IMR-90 (cell line): ENCODE measurements at regions not wholly inside any gene's neighbourhood (a gene's known extent, or its start where the extent isn't known, plus 50 kb on each side); places are given as distances from the start of the nearest gene placed in this dataset.

Experiments used
- ATAC-seq: fragments of 200-7000 bp; cut with Tn5 transposase; 2 replicates; pipeline ENCODE4 v1.9.1; 2020; ENCODE audit warnings: low read depth, mild to moderate bottlenecking, moderate library complexity
- BruUV-seq: library from RNA; stranded (reverse); fragments of 400-500 nt; replicated peaks from 2 replicates; lab custom pipeline; 2021; lab: Mats Ljungman, UMichigan
- CTCF ChIA-PET: fragments of 300-600 bp; formaldehyde crosslinking; extraction: SDS; loops from one replicate; lab custom pipeline; 2021; ENCODE audit warnings: antibody characterized with exemption; lab: Yijun Ruan, JAX
- POLR2A ChIA-PET: fragments of 300-600 bp; sonication (Branson Sonifier 250); formaldehyde crosslinking; loops from one replicate; lab custom pipeline; 2022; ENCODE audit warnings: antibody characterized with exemption; ENCODE audit not compliant: unreplicated experiment; lab: Charles Lee
- DNase-seq: peaks from one replicate; pipeline ENCODE4 v3.0.0; 2013
- H2AFZ ChIP-seq: replicated peaks from 2 replicates; pipeline ENCODE3; 2013; ENCODE audit warnings: low read length, mild to moderate bottlenecking; ENCODE audit not compliant: poor library complexity
- H2AK5ac ChIP-seq: 2 replicates; pipeline ENCODE4 v1.6.1; 2013; ENCODE audit warnings: low read depth, low read length, inconsistent platforms
- H2AK9ac ChIP-seq: replicated peaks from 2 replicates; pipeline ENCODE3; 2013; ENCODE audit warnings: mild to moderate bottlenecking, low read depth, low read length, moderate library complexity; ENCODE audit not compliant: poor library complexity
- H2BK120ac ChIP-seq: 2 replicates; pipeline ENCODE4 v1.6.1; 2013; ENCODE audit warnings: low read depth, low read length, inconsistent platforms
- H2BK15ac ChIP-seq: 3 replicates; pipeline ENCODE4 v1.6.1; 2013; ENCODE audit warnings: low read depth, low read length, inconsistent platforms
- H2BK20ac ChIP-seq: 2 replicates; pipeline ENCODE4 v1.6.1; 2013; ENCODE audit warnings: low read depth, mild to moderate bottlenecking, inconsistent platforms, low read length, moderate library complexity
- H2BK5ac ChIP-seq: 2 replicates; pipeline ENCODE4 v1.6.1; 2013; ENCODE audit warnings: mild to moderate bottlenecking, low read depth, low read length, inconsistent platforms; ENCODE audit not compliant: poor library complexity, severe bottlenecking
- H3K14ac ChIP-seq: replicated peaks from 2 replicates; pipeline ENCODE4 v1.6.1; 2013; ENCODE audit warnings: low read depth, low read length, inconsistent platforms
- H3K18ac ChIP-seq: 2 replicates; pipeline ENCODE4 v1.6.1; 2013; ENCODE audit warnings: low read depth, low read length, control low read depth
- H3K23ac ChIP-seq: 2 replicates; pipeline ENCODE4 v1.6.1; 2013; ENCODE audit warnings: low read depth, low read length, inconsistent platforms
- H3K27ac ChIP-seq: 2 replicates; pipeline ENCODE4 v1.5.1; 2013; ENCODE audit warnings: mild to moderate bottlenecking, control low read depth, low read length; ENCODE audit not compliant: insufficient read depth
- H3K27me3 ChIP-seq: 2 replicates; pipeline ENCODE4 v1.6.1; 2013; ENCODE audit warnings: low read length; ENCODE audit not compliant: control insufficient read depth, insufficient read depth
- H3K36me3 ChIP-seq: 2 replicates; pipeline ENCODE4 v1.6.1; 2013; ENCODE audit warnings: low read length, mixed read lengths; ENCODE audit not compliant: control insufficient read depth, insufficient read depth
- H3K4ac ChIP-seq: 2 replicates; pipeline ENCODE4 v1.6.1; 2013; ENCODE audit warnings: low read depth, low read length, inconsistent platforms
- H3K4me1 ChIP-seq: 2 replicates; pipeline ENCODE4 v1.6.1; 2013; ENCODE audit warnings: low read length, mixed read lengths; ENCODE audit not compliant: control insufficient read depth, insufficient read depth
- H3K4me2 ChIP-seq: 2 replicates; pipeline ENCODE4 v1.6.1; 2013; ENCODE audit warnings: low read depth, mild to moderate bottlenecking, control low read depth, low read length, moderate library complexity
- H3K4me3 ChIP-seq: 2 replicates; pipeline ENCODE4 v1.5.1; 2013; ENCODE audit warnings: low read depth, mild to moderate bottlenecking, control low read depth, low read length, moderate library complexity; ENCODE audit not compliant: insufficient read depth
- H3K56ac ChIP-seq: 2 replicates; pipeline ENCODE4 v1.6.1; 2013; ENCODE audit warnings: low read length, inconsistent platforms; ENCODE audit not compliant: insufficient read depth; ENCODE audit errors: extremely low read depth
- H3K79me1 ChIP-seq, 2 experiments: 2 replicates each; pipeline ENCODE4 v1.6.1; 2013; ENCODE audit warnings: low read length in 2 of 2, inconsistent platforms in 1 of 2, low read depth in 1 of 2
- H3K9ac ChIP-seq: 2 replicates; pipeline ENCODE4 v1.6.1; 2013; ENCODE audit warnings: low read depth, low read length, control low read depth
- H3K9me1 ChIP-seq: 2 replicates; pipeline ENCODE4 v1.6.1; 2013; ENCODE audit warnings: low read length, inconsistent platforms; ENCODE audit not compliant: insufficient read depth
- H3K9me3 ChIP-seq: 2 replicates; pipeline ENCODE4 v1.6.1; 2013; ENCODE audit warnings: low read length; ENCODE audit not compliant: control insufficient read depth, insufficient read depth
- H4K20me1 ChIP-seq: 2 replicates; pipeline ENCODE4 v1.6.1; 2013; ENCODE audit warnings: low read length, inconsistent platforms; ENCODE audit not compliant: insufficient read depth
- H4K5ac ChIP-seq: 2 replicates; pipeline ENCODE4 v1.6.1; 2013; ENCODE audit warnings: mild to moderate bottlenecking, low read depth, low read length, control low read depth
- H4K8ac ChIP-seq, 2 experiments: 2 replicates each; pipeline ENCODE4 v1.6.1; 2013; ENCODE audit warnings: low read depth in 2 of 2, low read length in 2 of 2, control low read depth in 1 of 2, inconsistent platforms in 1 of 2
- H4K91ac ChIP-seq: 2 replicates; pipeline ENCODE4 v1.6.1; 2013; ENCODE audit warnings: low read depth, low read length, inconsistent platforms; ENCODE audit not compliant: insufficient read depth
- BHLHE40 ChIP-seq: fragments of 150-350 bp; IDR thresholded peaks from 2 replicates; pipeline ENCODE4 v1.6.1; 2016; ENCODE audit warnings: mild to moderate bottlenecking, low read depth, low read length
- CEBPB ChIP-seq: IDR thresholded peaks from 2 replicates; pipeline ENCODE4 v1.6.1; 2012; ENCODE audit warnings: low read depth, low read length, improper control_type of control experiment
- CHD1 ChIP-seq: IDR thresholded peaks from 2 replicates; pipeline ENCODE4 v1.6.1; 2012; ENCODE audit warnings: low read depth, low read length, improper control_type of control experiment
- FOS ChIP-seq: fragments of 150-350 bp; IDR thresholded peaks from 2 replicates; pipeline ENCODE4 v1.6.1; 2016; ENCODE audit warnings: low read depth, low read length
- MAFK ChIP-seq: IDR thresholded peaks from 2 replicates; pipeline ENCODE4 v1.6.1; 2012; ENCODE audit warnings: low read depth, low read length, improper control_type of control experiment
- MAZ ChIP-seq: IDR thresholded peaks from 2 replicates; pipeline ENCODE4 v1.6.1; 2012; ENCODE audit warnings: low read depth, mild to moderate bottlenecking, low read length, improper control_type of control experiment, moderate library complexity, borderline replicate concordance
- MXI1 ChIP-seq: IDR thresholded peaks from 2 replicates; pipeline ENCODE4 v1.6.1; 2012; ENCODE audit warnings: low read depth, mild to moderate bottlenecking, low read length, moderate library complexity, borderline replicate concordance
- NFE2L2 ChIP-seq: fragments of 150-350 bp; IDR thresholded peaks from 2 replicates; pipeline ENCODE4 v1.6.1; 2016; ENCODE audit warnings: low read depth, mild to moderate bottlenecking, low read length
- POLR2A ChIP-seq: IDR thresholded peaks from 2 replicates; pipeline ENCODE4 v1.6.1; 2012; ENCODE audit warnings: mild to moderate bottlenecking, low read depth, low read length
- RAD21 ChIP-seq: IDR thresholded peaks from 2 replicates; pipeline ENCODE4 v1.6.1; 2012; ENCODE audit warnings: low read length, improper control_type of control experiment
- RCOR1 ChIP-seq: IDR thresholded peaks from 2 replicates; pipeline ENCODE4 v1.6.1; 2012; ENCODE audit warnings: mild to moderate bottlenecking, low read length, improper control_type of control experiment; ENCODE audit not compliant: insufficient replicate concordance
- RFX5 ChIP-seq: IDR thresholded peaks from 2 replicates; pipeline ENCODE4 v1.8.0; 2012; ENCODE audit warnings: low read depth, mild to moderate bottlenecking, low read length, moderate library complexity
- SMC3 ChIP-seq: fragments of 150-350 bp; IDR thresholded peaks from 2 replicates; pipeline ENCODE4 v1.6.1; 2016; ENCODE audit warnings: low read depth, mild to moderate bottlenecking, antibody characterized with exemption, low read length, moderate library complexity
- WGBS, 2 experiments: methylation state at CpG; one replicate each; pipeline versions ENCODE4 v1.1.5 to v1.1.7; 2013; ENCODE audit warnings: missing lambda C conversion rate in 2 of 2; ENCODE audit not compliant: insufficient read length in 1 of 2; ENCODE audit errors: extremely low coverage in 2 of 2; 5-methylcytosine and 5-hydroxymethylcytosine counted together
- dilution Hi-C: fragments of 300-500 bp; cut with HindIII; formaldehyde crosslinking; loops from one replicate; pipeline ENCODE4 v1.14.3; 2018; ENCODE audit warnings: low sequenced_read_pairs; ENCODE audit not compliant: unreplicated experiment
- in situ Hi-C: fragments of 300-500 bp; cut with MboI; formaldehyde crosslinking; loops from 3 replicates; pipeline ENCODE4 v1.14.3; 2019; ENCODE audit warnings: low sequenced_read_pairs, inconsistent platforms, mixed read lengths
- intact Hi-C: fragments of 100-400 bp; cut with micrococcal nuclease; formaldehyde crosslinking; loops from 2 replicates; pipeline ENCODE4 v1.10.0; 2022
- TF ChIP-seq, protein P1 (sequence below): conservative IDR thresholded peaks from 2 replicates; pipeline ENCODE4 v1.5.1; 2012; ENCODE audit warnings: mild to moderate bottlenecking, low read depth, low read length, improper control_type of control experiment
- TF ChIP-seq, protein P2 (sequence below): fragments of 150-350 bp; IDR thresholded peaks from 2 replicates; pipeline ENCODE4 v1.6.1; 2016; ENCODE audit warnings: low read depth, mild to moderate bottlenecking, low read length, moderate library complexity, borderline replicate concordance
- TF ChIP-seq, protein P3 (sequence below): fragments of 150-350 bp; IDR thresholded peaks from 2 replicates; pipeline ENCODE4 v1.6.1; 2017; ENCODE audit warnings: mild to moderate bottlenecking, antibody characterized with exemption, low read length, low read depth

DNA sequence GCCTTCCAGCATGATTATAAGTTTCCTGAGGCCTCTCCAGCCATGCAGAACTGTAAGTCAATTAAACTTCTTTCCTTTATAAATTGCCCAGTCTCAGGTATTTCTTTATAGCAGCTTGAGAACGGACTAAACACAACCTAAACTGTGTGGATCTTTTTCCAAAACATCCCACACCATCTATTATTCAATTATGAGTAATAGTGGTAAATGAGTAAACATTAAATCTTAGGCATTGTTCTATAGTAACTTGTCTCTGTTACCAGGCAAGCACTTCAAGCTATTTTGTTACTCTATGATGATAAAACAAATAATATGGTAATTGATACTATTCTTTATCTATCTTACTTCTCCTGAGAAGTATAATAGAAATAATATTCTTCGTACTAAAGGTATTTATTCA lies 536.9 kb upstream of the CHAC2 start:
- in situ Hi-C loops = no loop called here
- H2AK9ac ChIP-seq = no peak overlapping the region
- H2BK120ac ChIP-seq = no peak overlapping the region
- no peaks in the 10 kb centered on the region for H3K79me1 ChIP-seq
- H3K18ac ChIP-seq = no peak overlapping the region
- intact Hi-C loops = no loop called here
- no peak overlapping the region for H2BK15ac ChIP-seq
- WGBS, 2 experiments = no CpG with 5 or more reads among the region's 2 CpGs
- no peak overlapping the region for H3K14ac ChIP-seq
- H4K20me1 ChIP-seq = no peaks in the 10 kb centered on the region
- no peak overlapping the region for H3K4me2 ChIP-seq
- TF ChIP-seq MAFK = no peak
- TF ChIP-seq POLR2A = no peak
- TF ChIP-seq, protein P1, sequence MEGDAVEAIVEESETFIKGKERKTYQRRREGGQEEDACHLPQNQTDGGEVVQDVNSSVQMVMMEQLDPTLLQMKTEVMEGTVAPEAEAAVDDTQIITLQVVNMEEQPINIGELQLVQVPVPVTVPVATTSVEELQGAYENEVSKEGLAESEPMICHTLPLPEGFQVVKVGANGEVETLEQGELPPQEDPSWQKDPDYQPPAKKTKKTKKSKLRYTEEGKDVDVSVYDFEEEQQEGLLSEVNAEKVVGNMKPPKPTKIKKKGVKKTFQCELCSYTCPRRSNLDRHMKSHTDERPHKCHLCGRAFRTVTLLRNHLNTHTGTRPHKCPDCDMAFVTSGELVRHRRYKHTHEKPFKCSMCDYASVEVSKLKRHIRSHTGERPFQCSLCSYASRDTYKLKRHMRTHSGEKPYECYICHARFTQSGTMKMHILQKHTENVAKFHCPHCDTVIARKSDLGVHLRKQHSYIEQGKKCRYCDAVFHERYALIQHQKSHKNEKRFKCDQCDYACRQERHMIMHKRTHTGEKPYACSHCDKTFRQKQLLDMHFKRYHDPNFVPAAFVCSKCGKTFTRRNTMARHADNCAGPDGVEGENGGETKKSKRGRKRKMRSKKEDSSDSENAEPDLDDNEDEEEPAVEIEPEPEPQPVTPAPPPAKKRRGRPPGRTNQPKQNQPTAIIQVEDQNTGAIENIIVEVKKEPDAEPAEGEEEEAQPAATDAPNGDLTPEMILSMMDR = no peak
- TF ChIP-seq MXI1 = no peak
- TF ChIP-seq BHLHE40 = no peak
- TF ChIP-seq CEBPB = no peak
- TF ChIP-seq, protein P2, sequence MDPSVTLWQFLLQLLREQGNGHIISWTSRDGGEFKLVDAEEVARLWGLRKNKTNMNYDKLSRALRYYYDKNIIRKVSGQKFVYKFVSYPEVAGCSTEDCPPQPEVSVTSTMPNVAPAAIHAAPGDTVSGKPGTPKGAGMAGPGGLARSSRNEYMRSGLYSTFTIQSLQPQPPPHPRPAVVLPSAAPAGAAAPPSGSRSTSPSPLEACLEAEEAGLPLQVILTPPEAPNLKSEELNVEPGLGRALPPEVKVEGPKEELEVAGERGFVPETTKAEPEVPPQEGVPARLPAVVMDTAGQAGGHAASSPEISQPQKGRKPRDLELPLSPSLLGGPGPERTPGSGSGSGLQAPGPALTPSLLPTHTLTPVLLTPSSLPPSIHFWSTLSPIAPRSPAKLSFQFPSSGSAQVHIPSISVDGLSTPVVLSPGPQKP = no peak
- no peak for TF ChIP-seq SMC3
- TF ChIP-seq, protein P3, sequence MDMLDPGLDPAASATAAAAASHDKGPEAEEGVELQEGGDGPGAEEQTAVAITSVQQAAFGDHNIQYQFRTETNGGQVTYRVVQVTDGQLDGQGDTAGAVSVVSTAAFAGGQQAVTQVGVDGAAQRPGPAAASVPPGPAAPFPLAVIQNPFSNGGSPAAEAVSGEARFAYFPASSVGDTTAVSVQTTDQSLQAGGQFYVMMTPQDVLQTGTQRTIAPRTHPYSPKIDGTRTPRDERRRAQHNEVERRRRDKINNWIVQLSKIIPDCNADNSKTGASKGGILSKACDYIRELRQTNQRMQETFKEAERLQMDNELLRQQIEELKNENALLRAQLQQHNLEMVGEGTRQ = no peak
- TF ChIP-seq MAZ = no peak
- TF ChIP-seq RCOR1 = no peak
- no peak for TF ChIP-seq CHD1
- no peak for TF ChIP-seq RFX5
- no peak for TF ChIP-seq RAD21
- TF ChIP-seq NFE2L2 = no peak
- no peak for TF ChIP-seq FOS
- no peak overlapping the region for H2BK20ac ChIP-seq
- H3K4me1 ChIP-seq = no peaks in the 10 kb centered on the region
- H3K9ac ChIP-seq = no peak overlapping the region
- H3K56ac ChIP-seq = no peak overlapping the region
- no peak overlapping the region for H2BK5ac ChIP-seq
- no peaks in the 10 kb centered on the region for H3K9me1 ChIP-seq
- H3K27ac ChIP-seq = no peak overlapping the region
- H4K8ac ChIP-seq = no peak overlapping the region
- BruUV-seq = no TSS peak
- ATAC-seq (no peak), DNase-seq (no peak)
- no peak overlapping the region for H2AK5ac ChIP-seq
- dilution Hi-C loops = no loop called here
- no peak overlapping the region for H2AFZ ChIP-seq
- H4K91ac ChIP-seq = no peak overlapping the region
- no peaks in the 10 kb centered on the region for H3K9me3 ChIP-seq
- H3K27me3 ChIP-seq = no peaks in the 10 kb centered on the region
- CTCF ChIA-PET = no interaction called here
- no peaks in the 10 kb centered on the region for H3K36me3 ChIP-seq
- no peak overlapping the region for H3K4me3 ChIP-seq
- no peak overlapping the region for H3K23ac ChIP-seq
- POLR2A ChIA-PET = no interaction called here
- no peak overlapping the region for H4K5ac ChIP-seq
- no peak overlapping the region for H3K4ac ChIP-seq
